Ishikawa (cell line): ENCODE measurements at regions not wholly inside any gene's neighbourhood (a gene's known extent, or its start where the extent isn't known, plus 50 kb on each side); places are given as distances from the start of the nearest gene placed in this dataset.

ENCODE experiments used
- CEBPB ChIP-seq: IDR thresholded peaks from 2 replicates; pipeline ENCODE4 v1.6.1; 2012
- CREB1 ChIP-seq: IDR thresholded peaks from 2 replicates; pipeline ENCODE4 v1.6.1; 2012; ENCODE audit warnings: low read depth
- EGR1 ChIP-seq: IDR thresholded peaks from 2 replicates; pipeline ENCODE4 v1.6.1; 2012
- EP300 ChIP-seq: IDR thresholded peaks from 2 replicates; pipeline ENCODE4 v1.6.1; 2012; ENCODE audit warnings: borderline replicate concordance
- FOXM1 ChIP-seq: IDR thresholded peaks from 2 replicates; pipeline ENCODE4 v1.6.1; 2012; ENCODE audit warnings: low read depth, borderline replicate concordance
- NFIC ChIP-seq: IDR thresholded peaks from 2 replicates; pipeline ENCODE4 v1.6.1; 2012
- RAD21 ChIP-seq: IDR thresholded peaks from 2 replicates; pipeline ENCODE4 v1.6.1; 2012; ENCODE audit warnings: low read depth
- TAF1 ChIP-seq: IDR thresholded peaks from 2 replicates; pipeline ENCODE4 v1.6.1; 2012; ENCODE audit warnings: low read depth, mild to moderate bottlenecking
- TCF12 ChIP-seq: IDR thresholded peaks from 2 replicates; pipeline ENCODE4 v1.6.1; 2012; ENCODE audit warnings: low read depth
- TEAD4 ChIP-seq: IDR thresholded peaks from 2 replicates; pipeline ENCODE4 v1.6.1; 2012
- YY1 ChIP-seq: IDR thresholded peaks from 2 replicates; pipeline ENCODE4 v1.6.1; 2012; ENCODE audit warnings: low read depth
- ZBTB7A ChIP-seq: IDR thresholded peaks from 2 replicates; pipeline ENCODE4 v1.6.1; 2012; ENCODE audit warnings: low read depth
- TF ChIP-seq, protein P1 (sequence below): IDR thresholded peaks from 2 replicates; pipeline ENCODE4 v1.6.1; 2012
- TF ChIP-seq, protein P2 (sequence below): IDR thresholded peaks from 2 replicates; pipeline ENCODE4 v1.6.1; 2012; ENCODE audit warnings: low read depth, mild to moderate bottlenecking
- TF ChIP-seq, protein P3 (sequence below): IDR thresholded peaks from 2 replicates; pipeline ENCODE4 v1.6.1; 2012

- TF ChIP-seq CEBPB (no peak), YY1 (no peak), TEAD4 (no peak), FOXM1 (no peak), TCF12 (no peak), TAF1 (no peak), ZBTB7A (no peak), EP300 (no peak), RAD21 (no peak), NFIC (no peak), EGR1 (no peak), CREB1 (no peak)
- TF ChIP-seq, protein P1, sequence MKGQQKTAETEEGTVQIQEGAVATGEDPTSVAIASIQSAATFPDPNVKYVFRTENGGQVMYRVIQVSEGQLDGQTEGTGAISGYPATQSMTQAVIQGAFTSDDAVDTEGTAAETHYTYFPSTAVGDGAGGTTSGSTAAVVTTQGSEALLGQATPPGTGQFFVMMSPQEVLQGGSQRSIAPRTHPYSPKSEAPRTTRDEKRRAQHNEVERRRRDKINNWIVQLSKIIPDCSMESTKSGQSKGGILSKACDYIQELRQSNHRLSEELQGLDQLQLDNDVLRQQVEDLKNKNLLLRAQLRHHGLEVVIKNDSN, result no peak
- TF ChIP-seq, protein P2, sequence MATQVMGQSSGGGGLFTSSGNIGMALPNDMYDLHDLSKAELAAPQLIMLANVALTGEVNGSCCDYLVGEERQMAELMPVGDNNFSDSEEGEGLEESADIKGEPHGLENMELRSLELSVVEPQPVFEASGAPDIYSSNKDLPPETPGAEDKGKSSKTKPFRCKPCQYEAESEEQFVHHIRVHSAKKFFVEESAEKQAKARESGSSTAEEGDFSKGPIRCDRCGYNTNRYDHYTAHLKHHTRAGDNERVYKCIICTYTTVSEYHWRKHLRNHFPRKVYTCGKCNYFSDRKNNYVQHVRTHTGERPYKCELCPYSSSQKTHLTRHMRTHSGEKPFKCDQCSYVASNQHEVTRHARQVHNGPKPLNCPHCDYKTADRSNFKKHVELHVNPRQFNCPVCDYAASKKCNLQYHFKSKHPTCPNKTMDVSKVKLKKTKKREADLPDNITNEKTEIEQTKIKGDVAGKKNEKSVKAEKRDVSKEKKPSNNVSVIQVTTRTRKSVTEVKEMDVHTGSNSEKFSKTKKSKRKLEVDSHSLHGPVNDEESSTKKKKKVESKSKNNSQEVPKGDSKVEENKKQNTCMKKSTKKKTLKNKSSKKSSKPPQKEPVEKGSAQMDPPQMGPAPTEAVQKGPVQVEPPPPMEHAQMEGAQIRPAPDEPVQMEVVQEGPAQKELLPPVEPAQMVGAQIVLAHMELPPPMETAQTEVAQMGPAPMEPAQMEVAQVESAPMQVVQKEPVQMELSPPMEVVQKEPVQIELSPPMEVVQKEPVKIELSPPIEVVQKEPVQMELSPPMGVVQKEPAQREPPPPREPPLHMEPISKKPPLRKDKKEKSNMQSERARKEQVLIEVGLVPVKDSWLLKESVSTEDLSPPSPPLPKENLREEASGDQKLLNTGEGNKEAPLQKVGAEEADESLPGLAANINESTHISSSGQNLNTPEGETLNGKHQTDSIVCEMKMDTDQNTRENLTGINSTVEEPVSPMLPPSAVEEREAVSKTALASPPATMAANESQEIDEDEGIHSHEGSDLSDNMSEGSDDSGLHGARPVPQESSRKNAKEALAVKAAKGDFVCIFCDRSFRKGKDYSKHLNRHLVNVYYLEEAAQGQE, result no peak
- TF ChIP-seq, protein P3, sequence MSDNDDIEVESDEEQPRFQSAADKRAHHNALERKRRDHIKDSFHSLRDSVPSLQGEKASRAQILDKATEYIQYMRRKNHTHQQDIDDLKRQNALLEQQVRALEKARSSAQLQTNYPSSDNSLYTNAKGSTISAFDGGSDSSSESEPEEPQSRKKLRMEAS, result no peak
Measured at GRCh38 chr11:130638033-130638432, 189.6 kb downstream of the ADAMTS15 start.

- no peak for TF ChIP-seq FOXM1
- no peak for TF ChIP-seq CREB1
- TF ChIP-seq, protein P1, result no peak
- no peak for TF ChIP-seq RAD21
- TF ChIP-seq TEAD4, result no peak
- TF ChIP-seq, protein P3, result no peak
- no peak for TF ChIP-seq EP300
- no peak for TF ChIP-seq YY1
- no peak for TF ChIP-seq ZBTB7A
- TF ChIP-seq, protein P2, result no peak
- TF ChIP-seq TCF12, result no peak
- no peak for TF ChIP-seq CEBPB
Measured at GRCh38 chr11:130638624-130639023, 190.2 kb downstream of the ADAMTS15 start.

DNA sequence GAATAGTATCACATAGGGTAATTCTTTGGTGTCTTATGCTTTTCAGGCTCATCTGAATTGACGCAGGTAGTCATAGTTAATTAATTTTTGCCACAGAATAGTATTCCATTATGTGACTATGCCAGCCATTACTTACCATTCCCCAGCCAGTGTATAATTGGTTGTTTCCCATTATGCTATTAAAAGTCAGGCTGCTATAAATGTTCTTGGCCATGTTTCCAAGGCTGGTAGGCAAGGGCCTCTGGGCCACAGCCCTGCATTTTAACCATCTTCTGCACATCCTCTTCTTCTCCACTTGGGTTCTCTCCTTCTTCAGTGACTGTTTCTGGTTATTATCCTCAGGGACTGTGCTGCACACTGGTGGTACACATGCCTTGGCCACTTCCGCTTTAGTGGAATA, 190.9 kb downstream of the ADAMTS15 start:
- TF ChIP-seq ZBTB7A, result no peak
- TF ChIP-seq, protein P3, result no peak
- no peak for TF ChIP-seq CREB1
- no peak for TF ChIP-seq YY1
- TF ChIP-seq, protein P1, result no peak
- no peak for TF ChIP-seq NFIC
- TF ChIP-seq, protein P2, result no peak
- TF ChIP-seq EP300, result no peak
- no peak for TF ChIP-seq RAD21
- no peak for TF ChIP-seq TCF12
- no peak for TF ChIP-seq CEBPB
- no peak for TF ChIP-seq TAF1
- no peak for TF ChIP-seq TEAD4
- TF ChIP-seq EGR1, result no peak
- TF ChIP-seq FOXM1, result no peak

- no peak for TF ChIP-seq NFIC
- no peak for TF ChIP-seq TCF12
- TF ChIP-seq CREB1, result no peak
Measured at GRCh38 chr11:130640526-130640925, 192.1 kb downstream of the ADAMTS15 start.
